ENCODE measurements at regions not wholly inside any gene's neighbourhood (a gene's known extent, or its start where the extent isn't known, plus 50 kb on each side); places are given as distances from the start of the nearest gene placed in this dataset.

DNA sequence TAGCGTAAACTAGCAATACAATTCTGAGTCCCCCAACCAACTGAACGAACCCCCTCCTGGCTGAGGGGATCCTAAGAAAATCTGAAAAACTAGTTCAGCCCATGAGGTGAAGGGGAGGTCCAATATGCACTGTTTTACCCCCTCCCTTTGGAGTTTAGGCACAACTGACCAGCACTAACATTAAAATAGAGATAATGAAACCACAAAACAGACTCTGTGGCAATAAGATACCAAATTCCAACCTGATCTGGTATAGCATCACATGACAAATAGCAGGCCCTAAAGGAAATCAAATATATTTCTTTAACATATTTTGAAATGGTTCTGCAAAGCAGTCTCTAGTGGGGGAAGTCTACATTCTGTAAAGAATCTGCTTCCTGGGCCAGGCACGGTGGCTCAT is 522.5 kb downstream of the TYW1 start:
- no CpG with 5 or more reads among the region's 3 CpGs for WGBS, 2 experiments (ENCODE audit: extremely low coverage in 2 of 2, insufficient read length in 1 of 2)
- Histone ChIP-seq H3K18ac (ENCODE audit: low read depth, low read length) (no peak overlapping the region), H3K9ac (ENCODE audit: low read depth, low read length) (no peak overlapping the region), H3K27ac (ENCODE audit: insufficient read depth, low read length) (no peak overlapping the region), H3K4me3 (ENCODE audit: insufficient read depth, low read depth, low read length) (no peak overlapping the region), H4K8ac (ENCODE audit: low read depth in 2 of 2, low read length in 2 of 2) (no peak overlapping the region), H3K79me1 (ENCODE audit: low read depth in 1 of 2, low read length in 2 of 2) (no peaks in the 10 kb centered on the region), H2BK20ac (ENCODE audit: low read depth, low read length) (no peak overlapping the region), H4K91ac (ENCODE audit: insufficient read depth, low read depth, low read length) (no peak overlapping the region), H2AK5ac (ENCODE audit: low read depth, low read length) (no peak overlapping the region), H3K9me3 (ENCODE audit: control insufficient read depth, insufficient read depth, low read length) (peaks cover 7% of the 10 kb centered on the region), H3K27me3 (ENCODE audit: control insufficient read depth, insufficient read depth, low read length) (no peaks in the 10 kb centered on the region), H2AFZ (replicated peaks; ENCODE audit: low read length, poor library complexity) (no peak overlapping the region), H4K20me1 (ENCODE audit: insufficient read depth, low read length) (no peaks in the 10 kb centered on the region), H2BK5ac (ENCODE audit: low read depth, low read length, poor library complexity, severe bottlenecking) (no peak overlapping the region), H3K4ac (ENCODE audit: low read depth, low read length) (no peak overlapping the region), H3K4me1 (ENCODE audit: control insufficient read depth, insufficient read depth, low read length) (no peaks in the 10 kb centered on the region), H4K5ac (ENCODE audit: low read depth, low read length) (no peak overlapping the region), H3K9me1 (ENCODE audit: insufficient read depth, low read length) (no peaks in the 10 kb centered on the region), H2AK9ac (replicated peaks; ENCODE audit: low read depth, low read length, poor library complexity) (no peak overlapping the region), H3K14ac (replicated peaks; ENCODE audit: low read depth, low read length) (no peak overlapping the region), H2BK120ac (ENCODE audit: low read depth, low read length) (no peak overlapping the region), H3K23ac (ENCODE audit: low read depth, low read length) (no peak overlapping the region), H3K4me2 (ENCODE audit: low read depth, low read length) (no peak overlapping the region), H3K56ac (ENCODE audit: extremely low read depth, insufficient read depth, low read length) (no peak overlapping the region), H3K36me3 (ENCODE audit: control insufficient read depth, insufficient read depth, low read length) (no peaks in the 10 kb centered on the region), H2BK15ac (ENCODE audit: low read depth, low read length) (no peak overlapping the region)
- BruUV-seq (replicated peaks): no TSS peak
- ChIA-PET POLR2A (ENCODE audit: unreplicated experiment) (no interaction called here), CTCF (no interaction called here)
- DNase-seq (no peak), ATAC-seq (ENCODE audit: low read depth) (no peak)
- TF ChIP-seq MAFK (IDR thresholded peaks at IDR 0.05; ENCODE audit: low read depth, low read length): no peak
- TF ChIP-seq RCOR1 (IDR thresholded peaks at IDR 0.05; ENCODE audit: insufficient replicate concordance, low read length): no peak
- no peak for TF ChIP-seq ELK1 (IDR thresholded peaks at IDR 0.05; ENCODE audit: borderline replicate concordance, low read depth, low read length)
- no peak for TF ChIP-seq CHD1 (IDR thresholded peaks at IDR 0.05; ENCODE audit: low read depth, low read length)
- no peak for TF ChIP-seq USF2 (IDR thresholded peaks at IDR 0.05; ENCODE audit: low read depth, low read length)
- no peak for TF ChIP-seq RFX5 (IDR thresholded peaks at IDR 0.05; ENCODE audit: low read depth, low read length)
- no peak for TF ChIP-seq RAD21 (IDR thresholded peaks at IDR 0.05; ENCODE audit: low read length)
- TF ChIP-seq MXI1 (IDR thresholded peaks at IDR 0.05; ENCODE audit: borderline replicate concordance, low read depth, low read length): no peak
- TF ChIP-seq CTCF (conservative IDR thresholded peaks at IDR 0.05; ENCODE audit: low read depth, low read length): no peak
- no peak for TF ChIP-seq NFE2L2 (IDR thresholded peaks at IDR 0.05; ENCODE audit: low read depth, low read length)
- no peak for TF ChIP-seq POLR2A (IDR thresholded peaks at IDR 0.05; ENCODE audit: low read depth, low read length)
- TF ChIP-seq SMC3 (IDR thresholded peaks at IDR 0.05; ENCODE audit: low read depth, low read length): no peak
- no peak for TF ChIP-seq CEBPB (IDR thresholded peaks at IDR 0.05; ENCODE audit: low read depth, low read length)
- no peak for TF ChIP-seq FOS (IDR thresholded peaks at IDR 0.05; ENCODE audit: low read depth, low read length)
- TF ChIP-seq MAZ (IDR thresholded peaks at IDR 0.05; ENCODE audit: borderline replicate concordance, low read depth, low read length): no peak
- no peak for TF ChIP-seq BHLHE40 (IDR thresholded peaks at IDR 0.05; ENCODE audit: low read depth, low read length)
- dilution Hi-C loops (cut with HindIII; ENCODE audit: low sequenced_read_pairs, unreplicated experiment): no loop called here
- intact Hi-C loops (cut with micrococcal nuclease): no loop called here
- in situ Hi-C loops (cut with MboI; ENCODE audit: low sequenced_read_pairs): no loop called here

Data from IMR-90 (cell line).